AG09319 (cell line): ENCODE measurements at regions not wholly inside any gene's neighbourhood (a gene's known extent, or its start where the extent isn't known, plus 50 kb on each side); places are given as distances from the start of the nearest gene placed in this dataset.

Source experiments
- DNase-seq: peaks from one replicate; pipeline ENCODE4 v3.0.0-alpha.2; 2010; ENCODE audit warnings: low read depth; ENCODE audit errors: extremely low read depth
- CTCF ChIP-seq: IDR thresholded peaks from 2 replicates; pipeline ENCODE4 v1.5.1; 2011; ENCODE audit warnings: low read depth, mild to moderate bottlenecking, inconsistent platforms, low read length, moderate library complexity

GRCh38 chr2:183919926-183920325 lies 678.4 kb upstream of the ZNF804A start:
- TF ChIP-seq CTCF: no peak
- DNase-seq: no peak

- no peak for TF ChIP-seq CTCF
- no peak for DNase-seq
Observed at GRCh38 chr2:183925281-183925680, 673.0 kb upstream of the ZNF804A start.

- DNase-seq: no peak
- no peak for TF ChIP-seq CTCF
Observed at GRCh38 chr2:183926433-183926832, 671.9 kb upstream of the ZNF804A start.

GRCh38 chr2:183927406-183928325 lies 670.7 kb upstream of the ZNF804A start:
- DNase-seq: no peak
- TF ChIP-seq CTCF: no peak

GRCh38 chr2:183935005-183935404 lies 663.3 kb upstream of the ZNF804A start:
- DNase-seq: no peak

GRCh38 chr2:183937220-183937619 lies 661.1 kb upstream of the ZNF804A start:
- TF ChIP-seq CTCF: no peak
- DNase-seq: no peak

More at GRCh38 chr2:183935005-183935404, 663.3 kb upstream of the ZNF804A start:
- TF ChIP-seq CTCF: no peak

- no peak for DNase-seq
- no peak for TF ChIP-seq CTCF
Observed at GRCh38 chr2:183946193-183946592, 652.1 kb upstream of the ZNF804A start.
